Fibroblast of lung (primary cell): ENCODE measurements at regions not wholly inside any gene's neighbourhood (a gene's known extent, or its start where the extent isn't known, plus 50 kb on each side); places are given as distances from the start of the nearest gene placed in this dataset.
"Not testable (repeated sequence)": the region's sequence is repeated elsewhere in the genome, so short reads cannot be mapped to it uniquely, and the experiment has no call there.

ENCODE experiments used
- DNase-seq, 2 donors: peaks; one replicate each; pipeline versions ENCODE4 v3.0.0 to v3.0.0-alpha.2; 2010; ENCODE audit warnings: low read depth in 2 of 2
- H2AFZ ChIP-seq: 2 replicates; pipeline ENCODE4 v1.5.1; 2012; ENCODE audit warnings: low read length, control low read depth, inconsistent platforms
- H3K27ac ChIP-seq: 2 replicates; pipeline ENCODE4 v1.5.1; 2011; ENCODE audit warnings: low read length, control low read depth; ENCODE audit not compliant: insufficient read depth
- H3K27me3 ChIP-seq: 2 replicates; pipeline ENCODE4 v1.5.1; 2011; ENCODE audit warnings: mild to moderate bottlenecking, low read length; ENCODE audit not compliant: control insufficient read depth, insufficient read depth
- H3K36me3 ChIP-seq: 2 replicates; pipeline ENCODE4 v1.5.1; 2011; ENCODE audit warnings: low read length; ENCODE audit not compliant: control insufficient read depth, insufficient read depth
- H3K4me1 ChIP-seq: 2 replicates; pipeline ENCODE4 v1.5.1; 2011; ENCODE audit warnings: low read length; ENCODE audit not compliant: control insufficient read depth, insufficient read depth; ENCODE audit errors: extremely low read depth
- H3K4me2 ChIP-seq: 2 replicates; pipeline ENCODE4 v1.5.1; 2011; ENCODE audit warnings: low read length, control low read depth; ENCODE audit not compliant: insufficient read depth; ENCODE audit errors: extremely low read depth
- H3K4me3 ChIP-seq, 4 experiments: fragments of 200-600 bp in 1 of 4; sonication (generic) in 1 of 4; replicated peaks in 1 of 4; 2 replicates each; pipeline ENCODE4 v1.5.1; 2011 to 2016; ENCODE audit warnings: low read length in 4 of 4, low read depth in 3 of 4, mild to moderate bottlenecking in 3 of 4, control low read depth in 2 of 4, inconsistent platforms in 1 of 4, mixed read lengths in 1 of 4; ENCODE audit not compliant: insufficient read depth in 1 of 4; ENCODE audit errors: control extremely low read depth in 1 of 4
- H3K79me2 ChIP-seq: 2 replicates; pipeline ENCODE4 v1.5.1; 2012; ENCODE audit warnings: mild to moderate bottlenecking, low read length, inconsistent platforms; ENCODE audit not compliant: control insufficient read depth, insufficient read depth
- H3K9ac ChIP-seq: 2 replicates; pipeline ENCODE4 v1.5.1; 2011; ENCODE audit warnings: mild to moderate bottlenecking, low read length, control low read depth; ENCODE audit not compliant: insufficient read depth
- H3K9me3 ChIP-seq: 2 replicates; pipeline ENCODE4 v1.5.1; 2012; ENCODE audit warnings: low read depth, low read length; ENCODE audit not compliant: control insufficient read depth, insufficient read depth
- H4K20me1 ChIP-seq: 2 replicates; pipeline ENCODE4 v1.5.1; 2011; ENCODE audit warnings: low read length; ENCODE audit not compliant: control insufficient read depth, insufficient read depth; ENCODE audit errors: extremely low read depth
- EZH2 ChIP-seq: IDR thresholded peaks from 2 replicates; pipeline ENCODE4 v1.5.1; 2012; ENCODE audit warnings: low read length, control low read depth, mild to moderate bottlenecking; ENCODE audit errors: missing control alignments
- TF ChIP-seq, protein P1 (sequence below), 2 donors: IDR thresholded peaks in 1 of 2; conservative IDR thresholded peaks in 1 of 2; 1 replicate in 1 of 2; 2 replicates in 1 of 2; pipeline ENCODE4 v1.5.1; 2011 to 2012; ENCODE audit warnings: low read length in 2 of 2, control low read depth in 1 of 2, inconsistent platforms in 1 of 2, low read depth in 1 of 2, mild to moderate bottlenecking in 1 of 2

DNA sequence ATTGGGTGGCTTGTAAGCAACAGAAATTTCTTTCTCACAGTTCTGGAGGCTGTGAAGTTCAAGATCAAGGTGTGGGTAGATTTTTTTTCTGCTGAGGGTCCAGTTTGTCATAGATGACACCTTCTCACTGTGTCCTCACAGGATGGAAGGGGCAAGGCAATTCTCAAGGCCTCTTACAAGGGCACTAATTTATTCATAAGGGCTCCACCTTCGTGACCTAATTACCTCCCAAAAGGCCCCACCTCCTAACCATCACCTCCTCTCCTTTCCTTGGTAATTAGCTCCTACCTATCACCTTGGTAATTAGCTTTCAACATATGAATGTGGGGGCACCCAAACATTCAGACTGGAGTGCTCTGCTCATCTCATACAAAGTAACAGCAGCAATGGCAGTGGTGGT lies 92.3 kb upstream of the CD44 start:
- no peak for DNase-seq
- Histone ChIP-seq H3K4me3 (no peak overlapping the region), H3K9me3 (no peaks in the 10 kb centered on the region), H3K4me2 (no peak overlapping the region), H3K27ac (no peak overlapping the region), H3K27me3 (no peaks in the 10 kb centered on the region), H2AFZ (no peak overlapping the region), H3K79me2 (no peaks in the 10 kb centered on the region), H3K36me3 (no peaks in the 10 kb centered on the region), H3K4me1 (peaks cover 4% of the 10 kb centered on the region), H3K9ac (no peak overlapping the region), H4K20me1 (no peaks in the 10 kb centered on the region)
- TF ChIP-seq, protein P1, sequence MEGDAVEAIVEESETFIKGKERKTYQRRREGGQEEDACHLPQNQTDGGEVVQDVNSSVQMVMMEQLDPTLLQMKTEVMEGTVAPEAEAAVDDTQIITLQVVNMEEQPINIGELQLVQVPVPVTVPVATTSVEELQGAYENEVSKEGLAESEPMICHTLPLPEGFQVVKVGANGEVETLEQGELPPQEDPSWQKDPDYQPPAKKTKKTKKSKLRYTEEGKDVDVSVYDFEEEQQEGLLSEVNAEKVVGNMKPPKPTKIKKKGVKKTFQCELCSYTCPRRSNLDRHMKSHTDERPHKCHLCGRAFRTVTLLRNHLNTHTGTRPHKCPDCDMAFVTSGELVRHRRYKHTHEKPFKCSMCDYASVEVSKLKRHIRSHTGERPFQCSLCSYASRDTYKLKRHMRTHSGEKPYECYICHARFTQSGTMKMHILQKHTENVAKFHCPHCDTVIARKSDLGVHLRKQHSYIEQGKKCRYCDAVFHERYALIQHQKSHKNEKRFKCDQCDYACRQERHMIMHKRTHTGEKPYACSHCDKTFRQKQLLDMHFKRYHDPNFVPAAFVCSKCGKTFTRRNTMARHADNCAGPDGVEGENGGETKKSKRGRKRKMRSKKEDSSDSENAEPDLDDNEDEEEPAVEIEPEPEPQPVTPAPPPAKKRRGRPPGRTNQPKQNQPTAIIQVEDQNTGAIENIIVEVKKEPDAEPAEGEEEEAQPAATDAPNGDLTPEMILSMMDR (conservative IDR thresholded peaks at IDR 0.05 in 1 of 2, IDR thresholded peaks at IDR 0.05 in 1 of 2; ENCODE audit: low read depth in 1 of 2, low read length in 2 of 2) = no peak
- TF ChIP-seq EZH2 = no peak

DNA sequence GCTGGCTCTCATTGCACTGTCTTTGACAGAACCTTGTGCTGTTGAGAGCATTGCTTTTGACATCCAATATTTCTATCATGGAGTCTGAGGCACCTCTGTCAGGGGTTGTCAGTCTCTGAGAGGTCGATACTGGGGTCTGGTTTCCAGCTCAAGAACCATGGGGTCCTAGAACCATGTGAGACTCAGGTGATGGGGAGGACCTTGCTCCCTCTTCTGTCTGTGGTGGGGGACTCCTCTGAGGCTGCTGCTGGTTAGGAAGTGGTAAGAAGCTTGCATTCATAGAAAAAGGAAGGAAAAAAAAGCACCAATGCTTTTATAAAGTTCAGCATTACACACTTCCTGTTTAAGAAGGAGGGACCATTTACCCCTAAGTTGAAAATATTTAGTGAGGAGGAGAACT lies 91.8 kb upstream of the CD44 start:
- H3K4me3 ChIP-seq = no peak overlapping the region
- no peaks in the 10 kb centered on the region for H3K27me3 ChIP-seq
- H4K20me1 ChIP-seq = no peaks in the 10 kb centered on the region
- no peaks in the 10 kb centered on the region for H3K79me2 ChIP-seq
- H3K27ac ChIP-seq = no peak overlapping the region
- TF ChIP-seq, protein P1 (conservative IDR thresholded peaks at IDR 0.05 in 1 of 2, IDR thresholded peaks at IDR 0.05 in 1 of 2; ENCODE audit: low read depth in 1 of 2, low read length in 2 of 2) = no peak
- TF ChIP-seq EZH2 = no peak
- peaks cover 4% of the 10 kb centered on the region for H3K4me1 ChIP-seq
- H3K9ac ChIP-seq = no peak overlapping the region
- H2AFZ ChIP-seq = no peak overlapping the region
- H3K36me3 ChIP-seq = no peaks in the 10 kb centered on the region
- no peak for DNase-seq
- H3K4me2 ChIP-seq = no peak overlapping the region
- no peaks in the 10 kb centered on the region for H3K9me3 ChIP-seq

DNA sequence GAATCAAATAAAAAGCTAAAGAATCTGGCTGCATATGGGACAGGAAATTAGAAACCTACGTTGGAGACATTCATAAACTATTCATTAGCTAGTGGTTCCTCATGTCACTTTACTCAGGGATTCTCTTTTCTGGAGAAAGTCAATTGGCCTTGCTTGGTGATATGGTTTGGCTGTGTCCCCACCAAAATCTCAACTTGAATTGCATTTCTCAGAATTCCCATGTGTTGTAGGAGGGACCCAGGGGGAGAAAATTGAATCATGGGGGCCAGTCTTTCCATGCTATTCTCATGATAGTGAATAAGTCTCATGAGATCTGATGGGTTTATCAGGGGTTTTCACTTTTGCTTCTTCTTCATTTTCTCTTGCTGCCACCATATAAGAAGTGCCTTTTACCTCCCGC lies 91.2 kb upstream of the CD44 start:
- H3K4me1 ChIP-seq = peaks cover 4% of the 10 kb centered on the region
- H3K36me3 ChIP-seq = no peaks in the 10 kb centered on the region
- no peak overlapping the region for H3K4me3 ChIP-seq
- no peak for DNase-seq
- H3K4me2 ChIP-seq = no peak overlapping the region
- TF ChIP-seq EZH2 = no peak
- TF ChIP-seq, protein P1 (conservative IDR thresholded peaks at IDR 0.05 in 1 of 2, IDR thresholded peaks at IDR 0.05 in 1 of 2; ENCODE audit: low read depth in 1 of 2, low read length in 2 of 2) = no peak
- no peaks in the 10 kb centered on the region for H3K9me3 ChIP-seq
- no peak overlapping the region for H3K9ac ChIP-seq
- H3K79me2 ChIP-seq = no peaks in the 10 kb centered on the region
- H4K20me1 ChIP-seq = no peaks in the 10 kb centered on the region
- H2AFZ ChIP-seq = no peak overlapping the region
- H3K27ac ChIP-seq = no peak overlapping the region
- no peaks in the 10 kb centered on the region for H3K27me3 ChIP-seq

DNA sequence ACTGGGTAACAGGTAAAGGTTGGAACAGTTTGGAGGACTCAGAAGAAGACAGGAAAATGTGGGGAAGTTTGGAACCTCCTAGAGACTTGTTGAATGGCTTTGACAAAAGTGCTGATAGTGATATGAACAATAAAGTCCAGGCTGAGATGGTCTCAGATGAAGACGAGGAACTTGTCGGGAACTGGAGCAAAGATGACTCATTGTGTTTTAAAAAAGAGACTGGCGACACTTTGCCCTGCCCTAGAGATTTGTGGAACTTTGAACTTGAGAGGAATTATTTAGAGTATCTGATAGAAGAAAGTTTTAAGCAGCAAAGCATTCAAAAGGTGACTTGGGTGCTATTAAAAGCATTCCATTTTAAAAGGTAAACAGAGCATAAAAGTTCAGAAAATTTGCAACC lies 90.6 kb upstream of the CD44 start:
- not testable (repeated sequence) for H3K9me3 ChIP-seq, H3K9ac ChIP-seq, H3K27me3 ChIP-seq

More for the DNA sequence above, 90.6 kb upstream of the CD44 start:
- H4K20me1 ChIP-seq, H3K79me2 ChIP-seq, H2AFZ ChIP-seq, H3K4me1 ChIP-seq, H3K36me3 ChIP-seq, H3K4me3 ChIP-seq, DNase-seq, H3K27ac ChIP-seq, H3K4me2 ChIP-seq: not testable (repeated sequence)
